HEK293 (cell line): ENCODE measurements at regions not wholly inside any gene's neighbourhood (a gene's known extent, or its start where the extent isn't known, plus 50 kb on each side); places are given as distances from the start of the nearest gene placed in this dataset.

Experiments used
- CTCF ChIP-seq: fragments of 450-650 bp; formaldehyde crosslinking; IDR thresholded peaks from 2 replicates; pipeline ENCODE4 v1.5.1; 2016; ENCODE audit warnings: missing biosample characterization, missing genetic modification characterization
- PATZ1 ChIP-seq: fragments of 450-650 bp; formaldehyde crosslinking; IDR thresholded peaks from 2 replicates; pipeline ENCODE4 v1.5.1; 2016; ENCODE audit warnings: missing biosample characterization, missing genetic modification characterization
- TCF7L2 ChIP-seq: IDR thresholded peaks from 2 replicates; pipeline ENCODE4 v1.6.1; 2011; ENCODE audit warnings: low read depth, mild to moderate bottlenecking, inconsistent platforms, low read length, moderate library complexity, borderline replicate concordance
- ZNF423 ChIP-seq: fragments of 450-650 bp; formaldehyde crosslinking; IDR thresholded peaks from 2 replicates; pipeline ENCODE4 v1.5.1; 2016; ENCODE audit warnings: missing biosample characterization, missing genetic modification characterization

DNA sequence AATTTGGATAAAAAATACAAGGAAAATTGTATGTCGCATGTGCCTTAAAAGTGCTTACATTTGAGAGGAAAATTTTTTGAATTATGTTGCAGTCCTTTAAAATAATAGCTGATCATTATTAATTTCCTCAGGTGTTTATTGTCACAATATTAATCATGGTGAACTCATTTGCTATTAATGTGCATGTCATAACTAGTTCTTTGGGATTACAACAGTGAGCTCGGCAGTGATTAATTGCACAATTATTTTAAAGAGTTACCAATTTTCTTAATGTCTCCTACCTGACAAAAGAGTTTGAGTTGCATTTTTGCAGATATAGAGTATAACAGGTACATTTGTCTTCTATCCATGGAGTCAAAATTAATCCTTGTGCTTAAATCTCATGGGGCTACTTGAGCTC is 854.3 kb downstream of the BRINP3 start:
- TF ChIP-seq TCF7L2 (no peak), ZNF423 (tag by site-specific recombination) (no peak), CTCF (tag by site-specific recombination) (no peak), PATZ1 (no peak)
